NB4 (cell line): ENCODE measurements at regions not wholly inside any gene's neighbourhood (a gene's known extent, or its start where the extent isn't known, plus 50 kb on each side); places are given as distances from the start of the nearest gene placed in this dataset.

Experiments
- DNase-seq: peaks from one replicate; pipeline ENCODE4 v3.0.0; 2010; ENCODE audit warnings: low read depth
- H3K4me3 ChIP-seq: one replicate; pipeline ENCODE4 v1.5.1; 2011; ENCODE audit warnings: mild to moderate bottlenecking, low read depth, low read length, moderate library complexity
- CTCF ChIP-seq: IDR thresholded peaks from one replicate; pipeline ENCODE4 v1.5.1; 2012; ENCODE audit warnings: low read depth, low read length
- MAX ChIP-seq: IDR thresholded peaks from 2 replicates; pipeline ENCODE4 v1.6.1; 2011; ENCODE audit warnings: low read depth, low read length
- MYC ChIP-seq: IDR thresholded peaks from 2 replicates; pipeline ENCODE4 v1.6.1; 2011; ENCODE audit warnings: low read depth, low read length
- POLR2A ChIP-seq: IDR thresholded peaks from 2 replicates; pipeline ENCODE4 v1.6.1; 2011; ENCODE audit warnings: mild to moderate bottlenecking; ENCODE audit not compliant: insufficient read length; ENCODE audit errors: extremely low read depth

GRCh38 chr4:148514581-148514980 lies 72.4 kb upstream of the NR3C2 start:
- no peak overlapping the region for H3K4me3 ChIP-seq
- DNase-seq, result no peak
- TF ChIP-seq MYC, result no peak
- TF ChIP-seq MAX, result no peak
- TF ChIP-seq POLR2A, result no peak
- no peak for TF ChIP-seq CTCF

GRCh38 chr4:148514041-148514440 lies 71.8 kb upstream of the NR3C2 start:
- TF ChIP-seq MYC, result no peak
- no peak for TF ChIP-seq MAX
- no peak for TF ChIP-seq CTCF
- no peak for TF ChIP-seq POLR2A
- no peak for DNase-seq
- no peak overlapping the region for H3K4me3 ChIP-seq

- no peak overlapping the region for H3K4me3 ChIP-seq
- no peak for DNase-seq
- TF ChIP-seq MYC (no peak), CTCF (no peak), MAX (no peak), POLR2A (no peak)
These were observed 68.0 kb upstream of the NR3C2 start for GRCh38 chr4:148510211-148510610.

GRCh38 chr4:148503681-148504080 lies 61.5 kb upstream of the NR3C2 start:
- no peak for DNase-seq
- TF ChIP-seq MYC, result no peak
- TF ChIP-seq MAX, result no peak
- no peak for TF ChIP-seq POLR2A
- TF ChIP-seq CTCF, result no peak
- no peak overlapping the region for H3K4me3 ChIP-seq

- H3K4me3 ChIP-seq, result no peak overlapping the region
- TF ChIP-seq MYC, result no peak
- TF ChIP-seq CTCF, result no peak
- TF ChIP-seq MAX, result no peak
- no peak for TF ChIP-seq POLR2A
- no peak for DNase-seq
These were observed 55.0 kb upstream of the NR3C2 start for GRCh38 chr4:148497258-148497657.

GRCh38 chr4:148495463-148495862 lies 53.2 kb upstream of the NR3C2 start:
- TF ChIP-seq MAX (no peak), POLR2A (no peak), CTCF (no peak), MYC (no peak)
- DNase-seq, result no peak
- no peak overlapping the region for H3K4me3 ChIP-seq
